Motor neuron (in vitro differentiated cells): ENCODE measurements at regions not wholly inside any gene's neighbourhood (a gene's known extent, or its start where the extent isn't known, plus 50 kb on each side); places are given as distances from the start of the nearest gene placed in this dataset.

Source experiments
- ATAC-seq, 8 experiments: fragments of 200-7000 bp; cut with Tn5 transposase; replicated peaks in 6 of 8; 2 replicates each; pipeline ENCODE4 v1.8.0; 2021; ENCODE audit warnings: mild to moderate bottlenecking in 8 of 8, moderate library complexity in 8 of 8
- H3K27ac ChIP-seq, 2 donors: fragments of 250-450 bp; sonication (Bioruptor Pico); 2 replicates each; pipeline ENCODE4 v1.9.0; 2021; ENCODE audit warnings: antibody characterized with exemption in 2 of 2, mild to moderate bottlenecking in 2 of 2, moderate library complexity in 1 of 2
- H3K4me1 ChIP-seq, 2 donors: fragments of 250-450 bp; sonication (Bioruptor Pico); replicated peaks in 1 of 2; 2 replicates each; pipeline ENCODE4 v1.6.1; 2021; ENCODE audit warnings: antibody characterized with exemption in 2 of 2, mild to moderate bottlenecking in 2 of 2, moderate library complexity in 1 of 2
- H3K4me3 ChIP-seq, 5 donors: fragments of 250-450 bp; sonication (Bioruptor Pico); 2 replicates each; pipeline ENCODE4 v1.9.0; 2021; ENCODE audit warnings: antibody characterized with exemption in 5 of 5, mild to moderate bottlenecking in 5 of 5, moderate library complexity in 4 of 5
- WGBS, 10 experiments: fragments of 450-650 bp; shearing (Covaris generic); methylation state at CpG; one replicate each; pipeline ENCODE4 v1.0.0; 2022; 5-methylcytosine and 5-hydroxymethylcytosine counted together
- in situ Hi-C, 9 experiments: fragments of 400-800 bp; cut with MboI; loops; one replicate each; pipeline ENCODE4 v1.15.0; 2021; ENCODE audit warnings: low sequenced_read_pairs in 9 of 9, low pct_unique_long_range_greater_than_20kb in 2 of 9; ENCODE audit not compliant: unreplicated experiment in 9 of 9

DNA sequence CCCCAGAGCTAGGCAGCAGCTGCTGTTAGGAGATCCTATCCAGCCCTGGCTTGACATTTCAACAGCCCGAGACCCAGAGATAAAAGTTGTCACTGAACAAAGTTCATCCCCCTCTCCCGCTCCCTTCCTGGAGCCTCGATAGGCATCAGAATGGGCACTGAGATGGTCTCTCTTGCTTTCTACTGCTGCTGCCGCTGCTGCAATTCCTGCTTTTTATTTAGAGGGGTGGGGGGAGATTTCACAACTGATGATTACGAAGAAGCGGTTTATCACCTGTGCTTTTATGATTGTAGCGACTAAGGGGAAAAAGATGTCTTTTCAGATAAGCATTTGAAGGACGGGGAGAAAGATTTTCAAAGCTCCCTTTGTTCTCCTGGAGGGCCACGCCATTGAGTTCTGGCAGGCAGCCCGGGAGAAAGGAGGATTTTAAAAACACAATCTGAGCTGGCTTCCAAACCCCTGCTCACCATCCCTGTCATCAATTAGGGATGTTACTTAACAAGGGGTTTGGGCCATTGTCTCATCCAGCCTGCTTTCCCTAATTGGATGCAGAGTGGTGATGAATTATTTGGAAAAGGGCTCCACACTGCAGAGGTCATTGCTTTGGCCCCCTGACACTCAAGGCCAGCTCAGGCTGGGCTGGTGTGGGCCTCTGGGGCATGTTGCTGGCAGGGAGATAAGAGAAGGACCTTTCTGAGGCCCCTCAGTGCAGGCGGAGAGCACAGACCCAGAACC, 344.7 kb downstream of the BUD13 start:
- Histone ChIP-seq H3K4me1 (peaks cover 17 to 19% of the 10 kb centered on the region in 2 donors), H3K27ac (peak overlapping the region; percentile 16 to 24), H3K4me3 (no peak overlapping the region)
- WGBS, 10 experiments, result 0 to 76% (median 16%) methylated on average over 1 to 7 of the region's 11 CpGs; no CpG with 5 or more reads in 2 of the 10 experiments
- ATAC-seq, result peak in 5 of 8 experiments; percentile 53 to 77 (median 62)
- in situ Hi-C loops, result no loop called here

GRCh38 chr11:116427337-116427902, 345.4 kb downstream of the BUD13 start:
- H3K4me3 ChIP-seq, result no peak overlapping the region
- WGBS, 10 experiments, result 6 to 37% (median 20%) methylated on average over 1 to 2 of the region's 3 CpGs; no CpG with 5 or more reads in 5 of the 10 experiments
- peak overlapping the region; percentile 16 to 24 for H3K27ac ChIP-seq
- in situ Hi-C loops, result no loop called here
- ATAC-seq, result peak in 1 of 8 experiments; percentile 7
- peaks cover 23 to 25% of the 10 kb centered on the region in 2 donors for H3K4me1 ChIP-seq

GRCh38 chr11:116426761-116427160, 346.0 kb downstream of the BUD13 start:
- no peak for ATAC-seq

GRCh38 chr11:116424615-116425261, 348.0 kb downstream of the BUD13 start:
- Histone ChIP-seq H3K4me1 (peaks cover 40 to 46% of the 10 kb centered on the region in 2 donors), H3K4me3 (no peak overlapping the region), H3K27ac (no peak overlapping the region)
- 30 to 100% (median 68%) methylated on average over 1 to 4 of the region's 4 CpGs; no CpG with 5 or more reads in 4 of the 10 experiments for WGBS, 10 experiments
- in situ Hi-C loops, result no loop called here
- no peak for ATAC-seq

More at GRCh38 chr11:116426761-116427160, 346.0 kb downstream of the BUD13 start:
- WGBS, 10 experiments, result 0 to 100% (median 60%) methylated on average over 1 of the region's 1 CpG; no CpG with 5 or more reads in 3 of the 10 experiments
- H3K27ac ChIP-seq, result no peak overlapping the region
- H3K4me1 ChIP-seq, result peaks cover 29 to 32% of the 10 kb centered on the region in 2 donors
- H3K4me3 ChIP-seq, result no peak overlapping the region
- in situ Hi-C loops, result no loop called here

GRCh38 chr11:116422956-116423600, 349.7 kb downstream of the BUD13 start:
- H3K27ac ChIP-seq, result no peak overlapping the region
- no peak overlapping the region for H3K4me3 ChIP-seq
- ATAC-seq, result peak in 6 of 8 experiments; percentile 17 to 72 (median 60)
- in situ Hi-C loops, result no loop called here
- H3K4me1 ChIP-seq, result peaks cover 35 to 40% of the 10 kb centered on the region in 2 donors
- WGBS, 10 experiments, result 0 to 82% (median 64%) methylated on average over 1 to 5 of the region's 6 CpGs; no CpG with 5 or more reads in 2 of the 10 experiments

- Histone ChIP-seq H3K4me1 (peaks cover 30 to 38% of the 10 kb centered on the region in 2 donors), H3K4me3 (no peak overlapping the region), H3K27ac (no peak overlapping the region)
- ATAC-seq, result peak in 1 of 8 experiments; percentile 44
- in situ Hi-C loops, result no loop called here
Measured at GRCh38 chr11:116422556-116422955, 350.2 kb downstream of the BUD13 start.

GRCh38 chr11:116421529-116422185, 351.1 kb downstream of the BUD13 start:
- ATAC-seq, result no peak
- peak overlapping the region; percentile 38 to 69 for H3K27ac ChIP-seq
- peaks cover 24 to 32% of the 10 kb centered on the region in 2 donors for H3K4me1 ChIP-seq
- in situ Hi-C loops, result no loop called here
- 30 to 86% (median 53%) methylated on average over 3 to 10 of the region's 16 CpGs; no CpG with 5 or more reads in 6 of the 10 experiments for WGBS, 10 experiments
- H3K4me3 ChIP-seq, result no peak overlapping the region

- Histone ChIP-seq H3K27ac (peak overlapping the region; percentile 38 to 69), H3K4me1 (peaks cover 24 to 32% of the 10 kb centered on the region in 2 donors), H3K4me3 (no peak overlapping the region)
- ATAC-seq, result peak; percentile 82 to 100 (median 96)
- WGBS, 10 experiments, result 0 to 83% (median 54%) methylated on average over 1 to 9 of the region's 9 CpGs; no CpG with 5 or more reads in 3 of the 10 experiments
- in situ Hi-C loops, result no loop called here
Measured at GRCh38 chr11:116420770-116421528, 351.8 kb downstream of the BUD13 start.

- ATAC-seq, result no peak
Measured at GRCh38 chr11:116420030-116420429, 352.8 kb downstream of the BUD13 start.

DNA sequence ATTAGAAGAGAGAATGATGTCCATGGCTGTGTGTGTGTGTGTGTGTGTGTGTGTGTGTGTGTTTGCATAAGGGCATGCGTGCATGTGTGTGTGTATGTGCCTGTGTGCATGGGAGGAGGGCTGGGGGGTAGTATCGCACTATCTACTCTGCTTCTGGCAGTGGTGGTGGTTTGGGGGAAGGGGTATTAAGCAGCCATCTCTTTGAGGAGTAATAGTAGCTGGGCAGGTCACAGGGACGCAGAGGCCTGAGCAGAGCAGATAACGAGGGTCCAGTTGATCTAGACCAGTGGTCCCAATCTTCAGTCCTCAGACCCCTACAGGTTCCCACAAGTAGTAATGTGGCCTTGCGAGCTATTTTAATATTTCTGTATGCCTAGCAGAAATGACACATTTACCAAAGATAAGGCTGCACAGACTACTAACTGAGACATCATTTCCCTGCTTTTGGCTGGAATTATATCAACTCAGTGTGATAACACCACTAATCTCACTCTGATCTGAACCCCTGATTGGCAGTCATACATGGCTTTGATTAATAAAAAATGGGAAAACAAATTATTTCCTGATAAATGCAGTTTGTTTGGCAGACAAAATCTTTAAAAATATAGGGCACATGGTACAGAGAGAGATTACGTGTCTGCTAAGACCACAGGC, 354.3 kb downstream of the BUD13 start:
- Histone ChIP-seq H3K4me3 (no peak overlapping the region), H3K4me1 (peaks cover 46 to 52% of the 10 kb centered on the region in 2 donors), H3K27ac (no peak overlapping the region)
- in situ Hi-C loops, result no loop called here
- no peak for ATAC-seq
- WGBS, 10 experiments, result 0 to 100% (median 97%) methylated on average over 1 to 3 of the region's 6 CpGs; no CpG with 5 or more reads in 3 of the 10 experiments

More at GRCh38 chr11:116420030-116420429, 352.8 kb downstream of the BUD13 start:
- H3K4me1 ChIP-seq, result peaks cover 31 to 38% of the 10 kb centered on the region in 2 donors
- H3K27ac ChIP-seq, result no peak overlapping the region
- in situ Hi-C loops, result no loop called here
- H3K4me3 ChIP-seq, result no peak overlapping the region

- H3K4me1 ChIP-seq, result peaks cover 47 to 53% of the 10 kb centered on the region in 2 donors
- in situ Hi-C loops, result no loop called here
- H3K4me3 ChIP-seq, result no peak overlapping the region
- ATAC-seq, result no peak
- no peak overlapping the region for H3K27ac ChIP-seq
- WGBS, 10 experiments, result no CpG with 5 or more reads among the region's 1 CpG
Measured at GRCh38 chr11:116416852-116417251, 355.9 kb downstream of the BUD13 start.
